ENCODE measurements at regions not wholly inside any gene's neighbourhood (a gene's known extent, or its start where the extent isn't known, plus 50 kb on each side); places are given as distances from the start of the nearest gene placed in this dataset.

DNA sequence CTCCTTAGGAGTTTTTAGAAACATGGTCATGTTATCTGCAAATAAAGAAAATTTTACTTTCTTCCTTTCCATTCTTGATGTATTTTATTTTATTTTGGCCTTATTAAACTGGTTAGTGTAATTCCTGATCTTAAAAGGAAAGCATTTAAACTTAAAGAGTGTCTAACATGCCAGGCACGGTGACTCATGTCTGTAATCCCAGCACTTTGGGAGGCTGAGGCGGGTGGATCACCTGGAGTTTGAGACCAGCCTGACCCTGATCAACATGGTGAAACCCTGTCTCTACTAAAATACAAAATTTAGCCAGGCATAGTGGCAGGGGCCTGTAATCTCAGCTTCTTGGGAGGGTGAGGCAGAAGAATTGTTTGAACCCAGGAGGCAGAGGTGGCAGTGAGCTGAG lies 281.3 kb downstream of the PTTG2 start:
- no peaks in the 10 kb centered on the region for H3K36me3 ChIP-seq
- H3K9me3 ChIP-seq: no peaks in the 10 kb centered on the region
- no peak overlapping the region for H3K27ac ChIP-seq
- ATAC-seq (ENCODE audit: insufficient number of reproducible peaks, low FRiP score, low read depth) (no peak), DNase-seq (ENCODE audit: low spot score) (no peak)
- no peak for TF ChIP-seq CTCF (IDR thresholded peaks at IDR 0.05)
- peaks cover 4 to 10% of the 10 kb centered on the region in 2 donors for H3K4me1 ChIP-seq (ENCODE audit: control insufficient read depth in 1 of 2, low read depth in 2 of 2)
- H3K27me3 ChIP-seq (replicated peaks; ENCODE audit: insufficient read depth): no peaks in the 10 kb centered on the region
- no peak overlapping the region for H3K4me3 ChIP-seq

DNA sequence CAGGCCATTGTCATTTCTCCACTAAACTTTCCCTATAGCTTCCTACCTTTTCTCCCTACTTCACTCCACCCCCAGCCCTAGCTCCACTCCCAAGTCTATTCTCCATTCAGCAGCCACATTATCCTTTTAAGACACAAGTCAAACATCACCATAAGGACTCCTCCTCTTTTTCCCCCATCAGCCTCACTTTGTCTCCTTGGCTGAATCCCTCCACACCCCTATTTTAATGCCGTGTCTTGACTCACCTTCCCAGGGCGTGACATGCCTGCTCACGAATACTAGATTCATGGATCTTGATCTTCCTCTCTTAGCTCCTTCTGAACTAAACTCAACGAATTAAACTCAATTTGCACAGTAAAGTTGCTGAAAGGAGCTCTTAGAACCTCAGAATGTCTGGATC lies 281.9 kb downstream of the PTTG2 start:
- Histone ChIP-seq H3K4me1 (ENCODE audit: control insufficient read depth in 1 of 2, low read depth in 2 of 2) (peaks cover 0 to 4% of the 10 kb centered on the region in 2 donors), H3K4me3 (no peak overlapping the region), H3K27me3 (replicated peaks; ENCODE audit: insufficient read depth) (no peaks in the 10 kb centered on the region), H3K9me3 (no peaks in the 10 kb centered on the region), H3K27ac (no peak overlapping the region), H3K36me3 (no peaks in the 10 kb centered on the region)
- ATAC-seq (ENCODE audit: insufficient number of reproducible peaks, low FRiP score, low read depth) (no peak), DNase-seq (ENCODE audit: low spot score) (no peak)
- no peak for TF ChIP-seq CTCF (IDR thresholded peaks at IDR 0.05)

- no peak for TF ChIP-seq CTCF (IDR thresholded peaks at IDR 0.05)
- ATAC-seq (ENCODE audit: insufficient number of reproducible peaks, low FRiP score, low read depth): no peak
- no peaks in the 10 kb centered on the region for H3K27me3 ChIP-seq (replicated peaks; ENCODE audit: insufficient read depth)
- H3K36me3 ChIP-seq: no peaks in the 10 kb centered on the region
- no peak for DNase-seq (ENCODE audit: low spot score)
- no peak overlapping the region for H3K27ac ChIP-seq
- H3K4me1 ChIP-seq (ENCODE audit: control insufficient read depth in 1 of 2, low read depth in 2 of 2): no peaks in the 10 kb centered on the region
- no peak overlapping the region for H3K4me3 ChIP-seq
- H3K9me3 ChIP-seq: no peaks in the 10 kb centered on the region
Observed at GRCh38 chr4:38242822-38243387, 282.7 kb downstream of the PTTG2 start.

DNA sequence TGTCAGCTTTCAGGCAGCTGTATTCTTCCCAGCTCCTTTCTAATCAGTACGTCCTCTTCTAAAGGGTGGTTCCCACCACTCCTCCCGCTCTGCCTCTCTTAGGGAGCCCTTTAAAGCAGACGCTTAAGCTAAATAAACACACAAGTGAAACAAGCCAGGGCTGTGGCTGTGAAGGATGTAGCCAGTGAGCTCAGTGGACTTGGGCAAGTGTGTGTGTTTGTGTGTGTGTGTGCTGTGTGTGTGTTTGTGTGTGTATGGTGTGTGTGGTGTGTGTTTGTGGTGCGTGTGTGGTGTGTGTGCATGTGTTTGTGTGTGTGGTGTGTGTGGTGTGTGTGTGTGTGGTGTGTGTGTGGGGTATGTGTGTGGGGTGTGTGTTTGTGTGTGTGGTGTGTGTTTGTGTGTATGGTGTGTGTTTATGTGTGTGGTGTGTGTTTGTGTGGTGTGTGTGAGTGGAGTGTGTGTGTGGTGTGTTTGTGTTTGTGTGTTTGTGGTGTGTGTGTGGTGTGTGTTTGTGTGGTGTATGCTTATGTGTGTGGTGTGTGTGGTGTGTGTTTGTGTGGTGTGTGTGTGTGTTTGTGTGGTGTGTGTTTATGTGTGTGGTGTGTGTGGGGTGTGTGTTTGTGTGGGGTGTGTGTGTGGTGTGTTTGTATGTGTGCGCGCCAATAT lies 283.3 kb downstream of the PTTG2 start:
- no peaks in the 10 kb centered on the region for H3K4me1 ChIP-seq (ENCODE audit: control insufficient read depth in 1 of 2, low read depth in 2 of 2)
- H3K27me3 ChIP-seq (replicated peaks; ENCODE audit: insufficient read depth): no peaks in the 10 kb centered on the region
- no peak overlapping the region for H3K27ac ChIP-seq
- no peaks in the 10 kb centered on the region for H3K36me3 ChIP-seq
- ATAC-seq (ENCODE audit: insufficient number of reproducible peaks, low FRiP score, low read depth) (no peak), DNase-seq (ENCODE audit: low spot score) (no peak)
- no peak for TF ChIP-seq CTCF (IDR thresholded peaks at IDR 0.05)
- H3K9me3 ChIP-seq: no peaks in the 10 kb centered on the region
- H3K4me3 ChIP-seq: no peak overlapping the region

GRCh38 chr4:38254825-38255224 lies 294.6 kb downstream of the PTTG2 start:
- Histone ChIP-seq H3K4me1 (ENCODE audit: control insufficient read depth in 1 of 2, low read depth in 2 of 2) (no peaks in the 10 kb centered on the region), H3K27me3 (replicated peaks; ENCODE audit: insufficient read depth) (no peaks in the 10 kb centered on the region), H3K4me3 (no peak overlapping the region), H3K36me3 (no peaks in the 10 kb centered on the region), H3K27ac (no peak overlapping the region), H3K9me3 (peaks cover 12% of the 10 kb centered on the region)
- ATAC-seq (ENCODE audit: insufficient number of reproducible peaks, low FRiP score, low read depth) (no peak), DNase-seq (ENCODE audit: low spot score) (no peak)
- no peak for TF ChIP-seq CTCF (IDR thresholded peaks at IDR 0.05)
